ENCODE measurements at regions not wholly inside any gene's neighbourhood (a gene's known extent, or its start where the extent isn't known, plus 50 kb on each side); places are given as distances from the start of the nearest gene placed in this dataset.

- H3K36me3 ChIP-seq (ENCODE audit: control insufficient read depth, insufficient read depth, low read length): no peaks in the 10 kb centered on the region
- no peaks in the 10 kb centered on the region for H3K27me3 ChIP-seq (ENCODE audit: control insufficient read depth, insufficient read depth, low read length)
- no peak overlapping the region for H3K4me3 ChIP-seq (ENCODE audit: low read depth, low read length)
- 78% methylated on average over 3 of the region's 3 CpGs for WGBS (ENCODE audit: insufficient coverage)
- H3K9me3 ChIP-seq (ENCODE audit: control insufficient read depth, insufficient read depth, low read length): peaks cover 2% of the 10 kb centered on the region
- peaks cover 3% of the 10 kb centered on the region for H3K4me1 ChIP-seq (ENCODE audit: control insufficient read depth, insufficient read depth, low read length)
- peak in 1 of 6 donors; percentile 25 for DNase-seq (ENCODE audit: low read depth in 4 of 6, low spot score in 6 of 6)
- H3K27ac ChIP-seq (ENCODE audit: low read depth, low read length): no peak overlapping the region
Measured at GRCh38 chr16:8459085-8459733, 131.1 kb downstream of the TMEM114 start.

DNA sequence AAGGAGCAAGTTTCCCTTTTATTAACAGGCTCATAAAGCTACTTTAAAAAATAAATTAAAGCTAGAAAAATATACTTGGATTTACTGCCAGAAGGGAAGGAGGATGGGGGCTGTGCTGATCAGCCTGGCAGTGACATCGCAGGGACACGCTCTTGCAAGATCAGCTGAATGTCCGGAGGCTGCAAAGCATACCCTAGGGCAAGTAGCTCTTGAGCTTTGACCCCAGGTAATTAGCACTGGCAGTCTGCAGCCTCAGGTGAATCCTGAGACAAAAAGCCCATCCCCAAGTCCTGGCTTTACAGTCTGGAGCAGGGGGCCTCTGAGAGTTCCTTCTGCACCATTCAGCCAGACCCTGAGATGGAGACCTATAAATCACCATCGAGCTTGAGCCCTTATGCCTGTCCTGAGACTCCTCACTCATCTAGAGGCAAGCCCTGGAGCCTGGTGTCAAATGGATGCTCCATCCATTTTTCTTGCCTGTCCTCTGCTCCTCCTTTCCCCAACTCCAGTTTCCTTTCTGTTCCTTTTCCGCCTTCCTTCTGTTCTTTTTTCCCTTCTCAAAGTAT, 131.7 kb downstream of the TMEM114 start:
- Histone ChIP-seq H3K9me3 (ENCODE audit: control insufficient read depth, insufficient read depth, low read length) (peaks cover 2% of the 10 kb centered on the region), H3K4me3 (ENCODE audit: low read depth, low read length) (no peak overlapping the region), H3K4me1 (ENCODE audit: control insufficient read depth, insufficient read depth, low read length) (peaks cover 3% of the 10 kb centered on the region), H3K27me3 (ENCODE audit: control insufficient read depth, insufficient read depth, low read length) (no peaks in the 10 kb centered on the region), H3K27ac (ENCODE audit: low read depth, low read length) (no peak overlapping the region), H3K36me3 (ENCODE audit: control insufficient read depth, insufficient read depth, low read length) (no peaks in the 10 kb centered on the region)
- 81% methylated on average over 5 of the region's 5 CpGs for WGBS (ENCODE audit: insufficient coverage)
- DNase-seq (ENCODE audit: low read depth in 4 of 6, low spot score in 6 of 6): no peak

DNA sequence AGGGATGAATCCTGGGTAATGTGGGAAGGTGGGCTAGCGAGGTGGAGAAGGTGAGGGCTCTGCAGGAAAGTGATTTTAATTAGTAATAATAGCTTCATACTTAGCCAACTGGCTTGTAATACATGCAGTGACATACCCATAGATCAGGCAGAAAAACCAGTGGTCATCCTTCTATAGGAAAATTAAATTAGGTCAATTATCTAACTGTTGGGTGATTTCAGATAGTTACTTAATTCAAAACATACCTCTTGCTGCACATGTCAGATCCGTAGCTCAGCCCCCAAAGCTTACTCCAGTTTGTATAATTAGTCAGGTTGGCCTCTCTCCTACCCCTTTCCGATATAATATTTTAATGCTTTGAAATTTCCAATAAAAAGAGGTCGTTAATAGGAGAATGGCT, 137.0 kb downstream of the TMEM114 start:
- no peak for DNase-seq (ENCODE audit: low read depth in 4 of 6, low spot score in 6 of 6)
- Histone ChIP-seq H3K27me3 (ENCODE audit: control insufficient read depth, insufficient read depth, low read length) (no peaks in the 10 kb centered on the region), H3K9me3 (ENCODE audit: control insufficient read depth, insufficient read depth, low read length) (peaks cover 2% of the 10 kb centered on the region), H3K4me1 (ENCODE audit: control insufficient read depth, insufficient read depth, low read length) (no peaks in the 10 kb centered on the region), H3K36me3 (ENCODE audit: control insufficient read depth, insufficient read depth, low read length) (no peaks in the 10 kb centered on the region), H3K27ac (ENCODE audit: low read depth, low read length) (no peak overlapping the region), H3K4me3 (ENCODE audit: low read depth, low read length) (no peak overlapping the region)
- WGBS (ENCODE audit: insufficient coverage): no CpG with 5 or more reads among the region's 4 CpGs

DNA sequence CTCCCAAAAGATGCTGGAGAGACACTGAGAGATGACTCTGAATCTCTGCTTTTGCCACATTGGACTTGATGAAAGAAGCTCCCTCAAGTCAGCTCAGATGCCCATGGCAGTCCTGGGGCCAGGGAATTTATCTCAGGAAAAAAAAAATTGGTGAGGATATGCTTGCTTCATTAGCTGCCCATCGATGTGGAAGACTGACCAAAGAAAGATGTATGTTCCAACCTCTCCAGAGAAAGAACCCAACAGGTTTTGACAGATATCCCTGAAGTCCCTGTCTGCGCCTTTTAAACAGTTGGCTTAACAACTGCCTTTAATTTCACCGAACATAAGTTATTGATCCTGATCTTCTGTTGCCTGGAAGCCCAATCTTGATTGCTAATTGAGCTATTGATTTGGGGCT, 137.4 kb downstream of the TMEM114 start:
- no peak overlapping the region for H3K4me3 ChIP-seq (ENCODE audit: low read depth, low read length)
- H3K36me3 ChIP-seq (ENCODE audit: control insufficient read depth, insufficient read depth, low read length): no peaks in the 10 kb centered on the region
- no peak overlapping the region for H3K27ac ChIP-seq (ENCODE audit: low read depth, low read length)
- no peaks in the 10 kb centered on the region for H3K27me3 ChIP-seq (ENCODE audit: control insufficient read depth, insufficient read depth, low read length)
- DNase-seq (ENCODE audit: low read depth in 4 of 6, low spot score in 6 of 6): no peak
- H3K4me1 ChIP-seq (ENCODE audit: control insufficient read depth, insufficient read depth, low read length): no peaks in the 10 kb centered on the region
- WGBS (ENCODE audit: insufficient coverage): no CpG with 5 or more reads among the region's 3 CpGs
- H3K9me3 ChIP-seq (ENCODE audit: control insufficient read depth, insufficient read depth, low read length): peaks cover 2% of the 10 kb centered on the region

GRCh38 chr16:8436931-8437330, 153.4 kb downstream of the TMEM114 start:
- no peak overlapping the region for H3K4me3 ChIP-seq (ENCODE audit: low read depth, low read length)
- H3K36me3 ChIP-seq (ENCODE audit: control insufficient read depth, insufficient read depth, low read length): no peaks in the 10 kb centered on the region
- no peak overlapping the region for H3K27ac ChIP-seq (ENCODE audit: low read depth, low read length)
- no CpG with 5 or more reads among the region's 5 CpGs for WGBS (ENCODE audit: insufficient coverage)
- peaks cover 2% of the 10 kb centered on the region for H3K9me3 ChIP-seq (ENCODE audit: control insufficient read depth, insufficient read depth, low read length)
- no peaks in the 10 kb centered on the region for H3K4me1 ChIP-seq (ENCODE audit: control insufficient read depth, insufficient read depth, low read length)
- no peak for DNase-seq (ENCODE audit: low read depth in 4 of 6, low spot score in 6 of 6)
- H3K27me3 ChIP-seq (ENCODE audit: control insufficient read depth, insufficient read depth, low read length): no peaks in the 10 kb centered on the region

- no peaks in the 10 kb centered on the region for H3K9me3 ChIP-seq (ENCODE audit: control insufficient read depth, insufficient read depth, low read length)
- DNase-seq (ENCODE audit: low read depth in 4 of 6, low spot score in 6 of 6): no peak
- H3K27me3 ChIP-seq (ENCODE audit: control insufficient read depth, insufficient read depth, low read length): no peaks in the 10 kb centered on the region
- H3K4me3 ChIP-seq (ENCODE audit: low read depth, low read length): no peak overlapping the region
- H3K36me3 ChIP-seq (ENCODE audit: control insufficient read depth, insufficient read depth, low read length): no peaks in the 10 kb centered on the region
- no peak overlapping the region for H3K27ac ChIP-seq (ENCODE audit: low read depth, low read length)
- H3K4me1 ChIP-seq (ENCODE audit: control insufficient read depth, insufficient read depth, low read length): no peaks in the 10 kb centered on the region
- WGBS (ENCODE audit: insufficient coverage): no CpG with 5 or more reads among the region's 1 CpG
Measured at GRCh38 chr16:8431783-8432182, 158.5 kb downstream of the TMEM114 start.

GRCh38 chr16:8430401-8430800, 159.9 kb downstream of the TMEM114 start:
- WGBS (ENCODE audit: insufficient coverage): 83% methylated on average over 3 of the region's 3 CpGs

DNA sequence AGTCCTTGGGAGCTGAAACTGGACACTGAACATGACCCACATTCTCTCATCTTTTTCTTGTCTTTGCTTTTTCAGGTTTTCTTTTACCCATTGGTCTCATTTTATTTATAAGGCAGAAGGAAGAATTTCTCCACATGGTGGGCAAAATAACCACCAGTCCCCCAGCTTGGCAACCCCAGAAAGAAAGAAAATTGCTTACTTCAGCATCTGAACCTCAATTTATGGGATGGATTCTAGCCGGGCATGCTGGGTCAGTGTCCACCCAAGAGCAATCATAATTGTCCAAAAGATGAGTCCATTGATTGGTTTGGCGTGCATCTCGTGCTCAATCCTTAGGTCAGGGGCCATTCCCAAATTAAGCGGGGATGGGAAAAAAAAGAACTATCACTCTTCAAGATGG, 163.7 kb downstream of the TMEM114 start:
- WGBS (ENCODE audit: insufficient coverage): 97% methylated on average over 3 of the region's 4 CpGs
- Histone ChIP-seq H3K27ac (ENCODE audit: low read depth, low read length) (no peak overlapping the region), H3K27me3 (ENCODE audit: control insufficient read depth, insufficient read depth, low read length) (no peaks in the 10 kb centered on the region), H3K9me3 (ENCODE audit: control insufficient read depth, insufficient read depth, low read length) (no peaks in the 10 kb centered on the region), H3K4me1 (ENCODE audit: control insufficient read depth, insufficient read depth, low read length) (no peaks in the 10 kb centered on the region), H3K36me3 (ENCODE audit: control insufficient read depth, insufficient read depth, low read length) (no peaks in the 10 kb centered on the region), H3K4me3 (ENCODE audit: low read depth, low read length) (no peak overlapping the region)
- DNase-seq (ENCODE audit: low read depth in 4 of 6, low spot score in 6 of 6): no peak

More at GRCh38 chr16:8430401-8430800, 159.9 kb downstream of the TMEM114 start:
- Histone ChIP-seq H3K9me3 (ENCODE audit: control insufficient read depth, insufficient read depth, low read length) (no peaks in the 10 kb centered on the region), H3K36me3 (ENCODE audit: control insufficient read depth, insufficient read depth, low read length) (no peaks in the 10 kb centered on the region), H3K27ac (ENCODE audit: low read depth, low read length) (no peak overlapping the region), H3K4me3 (ENCODE audit: low read depth, low read length) (no peak overlapping the region), H3K27me3 (ENCODE audit: control insufficient read depth, insufficient read depth, low read length) (no peaks in the 10 kb centered on the region), H3K4me1 (ENCODE audit: control insufficient read depth, insufficient read depth, low read length) (no peaks in the 10 kb centered on the region)
- DNase-seq (ENCODE audit: low read depth in 4 of 6, low spot score in 6 of 6): no peak

- Histone ChIP-seq H3K4me1 (ENCODE audit: control insufficient read depth, insufficient read depth, low read length) (no peaks in the 10 kb centered on the region), H3K9me3 (ENCODE audit: control insufficient read depth, insufficient read depth, low read length) (no peaks in the 10 kb centered on the region), H3K4me3 (ENCODE audit: low read depth, low read length) (no peak overlapping the region), H3K36me3 (ENCODE audit: control insufficient read depth, insufficient read depth, low read length) (no peaks in the 10 kb centered on the region), H3K27me3 (ENCODE audit: control insufficient read depth, insufficient read depth, low read length) (no peaks in the 10 kb centered on the region), H3K27ac (ENCODE audit: low read depth, low read length) (no peak overlapping the region)
- no peak for DNase-seq (ENCODE audit: low read depth in 4 of 6, low spot score in 6 of 6)
- WGBS (ENCODE audit: insufficient coverage): no CpG with 5 or more reads among the region's 4 CpGs
Measured at GRCh38 chr16:8417145-8417544, 173.2 kb downstream of the TMEM114 start.

- Histone ChIP-seq H3K4me1 (ENCODE audit: control insufficient read depth, insufficient read depth, low read length) (no peaks in the 10 kb centered on the region), H3K4me3 (ENCODE audit: low read depth, low read length) (no peak overlapping the region), H3K36me3 (ENCODE audit: control insufficient read depth, insufficient read depth, low read length) (no peaks in the 10 kb centered on the region), H3K27me3 (ENCODE audit: control insufficient read depth, insufficient read depth, low read length) (no peaks in the 10 kb centered on the region), H3K9me3 (ENCODE audit: control insufficient read depth, insufficient read depth, low read length) (no peaks in the 10 kb centered on the region), H3K27ac (ENCODE audit: low read depth, low read length) (no peak overlapping the region)
- peak in 1 of 6 donors; percentile 59 for DNase-seq (ENCODE audit: low read depth in 4 of 6, low spot score in 6 of 6)
- 96% methylated on average over 3 of the region's 9 CpGs for WGBS (ENCODE audit: insufficient coverage)
Measured at GRCh38 chr16:8408855-8409567, 181.3 kb downstream of the TMEM114 start.

Measured in spinal cord (tissue), 9 donors.